ENCODE measurements at regions not wholly inside any gene's neighbourhood (a gene's known extent, or its start where the extent isn't known, plus 50 kb on each side); places are given as distances from the start of the nearest gene placed in this dataset.

DNA sequence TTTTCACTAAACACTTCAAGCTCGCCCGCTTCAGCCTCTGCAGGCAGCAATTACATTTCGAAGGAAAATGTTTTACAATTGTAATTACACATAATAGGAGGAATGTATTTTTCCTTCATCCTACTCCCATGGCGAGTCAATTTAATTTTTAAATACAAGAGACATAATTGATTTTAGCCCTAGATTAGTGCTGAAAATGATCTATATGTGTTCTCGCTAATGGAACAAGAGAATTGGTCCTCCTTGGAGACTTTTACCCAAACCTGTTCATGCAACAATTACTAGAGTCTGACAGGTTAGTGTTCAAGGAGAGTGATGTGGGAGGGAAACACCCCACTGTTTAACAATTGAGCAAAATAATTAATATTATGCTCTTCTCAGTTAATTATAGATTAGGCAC is 509.4 kb upstream of the SETBP1 start:
- no peak for DNase-seq

DNA sequence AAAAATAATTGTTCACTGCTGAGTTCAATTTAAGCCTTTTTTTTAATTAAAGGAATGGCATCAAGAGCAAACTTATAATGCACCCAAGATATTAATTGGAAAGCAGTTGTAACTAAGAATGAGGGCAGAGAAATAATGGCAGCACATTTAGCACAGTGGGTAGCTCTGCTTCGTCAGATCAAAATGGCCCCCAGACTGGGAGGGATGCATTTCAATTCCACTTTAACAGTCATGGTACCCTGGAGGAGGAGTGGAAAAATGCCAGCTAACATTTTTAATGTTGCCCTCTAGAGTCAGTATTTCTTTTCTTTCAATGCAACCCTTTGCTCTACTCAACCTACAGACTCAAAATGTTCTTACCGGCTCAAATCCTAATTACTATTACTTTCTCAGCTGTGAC is 504.8 kb upstream of the SETBP1 start:
- DNase-seq: no peak

DNA sequence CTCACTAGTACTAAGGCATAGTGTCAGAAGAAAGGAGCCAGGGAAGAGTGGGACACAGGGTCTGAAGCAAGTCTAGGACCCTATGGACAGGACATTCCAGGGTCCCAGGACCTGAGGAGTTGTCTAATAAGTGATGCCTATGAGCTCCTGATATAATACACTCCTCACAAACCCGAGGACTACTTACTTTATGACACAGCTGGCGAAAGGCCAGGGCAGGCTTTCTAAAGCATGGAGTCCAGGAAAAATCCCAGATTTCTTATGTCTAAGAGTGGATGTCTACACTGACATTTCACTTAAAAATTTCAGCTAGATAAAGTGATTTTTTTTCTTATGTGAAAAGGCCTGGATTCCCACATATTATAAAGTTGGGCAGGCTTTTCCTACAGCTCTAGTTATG is 502.2 kb upstream of the SETBP1 start:
- no peak for DNase-seq

DNA sequence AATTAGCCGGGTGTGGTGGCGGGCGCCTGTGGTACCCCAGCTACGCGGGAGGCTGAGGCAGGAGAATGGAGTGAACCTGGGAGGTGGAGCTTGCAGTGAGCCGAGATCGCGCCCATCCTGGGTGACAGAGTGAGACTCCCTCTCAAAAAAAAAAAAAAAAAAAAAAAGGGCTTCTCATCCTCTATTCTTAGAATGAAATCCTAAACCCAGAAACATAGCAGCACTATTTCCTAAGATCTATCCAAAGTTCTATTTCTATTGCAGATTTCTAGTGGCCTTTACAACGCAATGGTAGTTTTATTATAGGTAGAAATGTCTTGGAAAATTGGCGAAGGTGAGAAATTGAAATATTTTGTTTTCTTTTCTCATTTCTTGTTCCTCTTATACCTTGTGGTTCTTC is 501.0 kb upstream of the SETBP1 start:
- no peak for DNase-seq

DNA sequence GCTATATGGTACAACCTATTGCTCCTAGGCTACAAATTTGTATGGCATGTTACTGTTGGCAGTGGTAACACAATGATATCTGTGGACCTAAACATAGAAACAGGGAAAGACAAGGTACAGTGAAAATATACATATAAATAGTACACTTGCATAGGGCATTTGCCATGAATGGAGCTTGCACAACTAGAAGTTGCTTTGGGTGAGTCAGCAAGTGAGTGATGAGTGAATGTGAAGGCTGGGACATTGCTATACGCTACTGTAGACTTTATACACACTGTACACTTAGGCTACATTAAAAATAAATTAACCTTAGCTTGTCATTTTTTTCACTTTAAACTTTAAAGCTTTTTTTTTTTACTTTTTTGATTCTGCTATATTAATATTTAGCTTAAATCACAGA is 500.0 kb upstream of the SETBP1 start:
- DNase-seq: no peak

DNA sequence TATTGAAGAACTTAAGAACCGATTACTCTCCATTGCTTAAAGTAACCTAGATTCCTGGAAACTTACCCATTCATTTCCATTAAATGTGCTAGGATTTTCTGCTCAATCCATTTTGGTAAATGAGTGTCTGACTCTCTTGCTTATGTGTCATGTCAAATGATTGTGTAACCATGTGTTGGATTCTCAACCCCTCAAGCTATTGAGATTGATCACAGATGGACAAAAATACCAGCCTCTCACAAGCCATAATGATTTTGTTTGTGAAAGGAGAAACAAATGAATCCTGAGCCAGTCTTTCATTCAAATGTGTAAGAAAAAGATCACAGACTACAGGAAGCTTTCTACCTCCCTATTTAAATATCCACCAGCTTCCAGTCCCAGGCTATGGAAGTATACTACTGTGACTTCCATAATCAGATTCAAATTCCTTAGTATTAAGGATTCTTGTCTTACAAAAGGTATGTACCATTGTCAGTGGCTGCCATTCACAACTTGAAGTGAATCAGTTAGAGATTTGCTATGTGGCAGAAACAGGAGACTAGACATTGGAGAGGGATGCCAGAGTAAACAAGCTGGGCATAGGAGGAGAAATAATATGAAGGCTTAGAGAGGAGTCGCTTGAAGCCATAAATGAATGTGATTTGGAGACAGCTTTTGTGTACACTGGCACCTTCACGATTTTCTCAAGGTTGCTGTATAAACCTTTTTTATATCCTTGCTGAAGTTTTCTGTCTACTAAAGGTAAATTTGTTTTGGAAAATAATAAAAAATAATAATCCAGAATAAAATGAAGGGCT is 498.5 kb upstream of the SETBP1 start:
- DNase-seq: no peak

DNA sequence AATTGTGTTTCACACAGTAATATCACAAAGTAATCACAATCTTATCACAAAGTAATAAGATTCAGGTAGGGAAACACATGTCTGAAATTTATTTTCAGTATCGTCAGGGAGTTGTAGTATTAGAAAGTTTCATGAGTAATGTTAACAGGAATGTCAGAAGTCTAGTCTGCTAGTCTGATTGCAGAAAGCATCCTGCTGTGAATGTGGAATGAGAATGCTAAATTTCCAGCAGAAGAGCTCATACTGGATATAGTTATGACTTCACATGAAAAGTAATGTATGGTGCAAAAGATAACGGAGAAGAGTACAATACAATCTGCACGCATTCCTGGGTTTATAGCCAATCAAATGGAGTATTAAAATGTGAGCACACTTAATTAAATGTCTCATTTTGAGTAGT is 494.7 kb upstream of the SETBP1 start:
- DNase-seq: no peak

DNA sequence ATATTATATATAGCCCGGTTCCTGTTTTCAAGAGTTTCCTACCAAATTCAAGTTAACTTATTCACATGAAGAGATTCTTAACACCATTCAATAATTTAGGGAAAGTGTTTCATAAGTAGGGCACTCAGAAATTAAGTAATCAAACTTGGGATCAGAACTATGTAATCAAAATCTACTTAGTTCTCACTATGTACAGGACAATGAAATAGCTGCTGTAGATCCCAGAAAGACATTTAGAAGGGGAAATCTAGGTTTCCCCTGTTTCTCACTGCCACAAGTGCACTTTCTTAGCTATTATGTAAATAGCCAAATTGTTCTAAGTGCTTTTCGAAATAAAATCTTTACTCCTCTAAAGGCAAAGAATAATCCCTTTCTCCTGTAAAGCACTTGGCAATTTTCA is 493.6 kb upstream of the SETBP1 start:
- no peak for DNase-seq

DNA sequence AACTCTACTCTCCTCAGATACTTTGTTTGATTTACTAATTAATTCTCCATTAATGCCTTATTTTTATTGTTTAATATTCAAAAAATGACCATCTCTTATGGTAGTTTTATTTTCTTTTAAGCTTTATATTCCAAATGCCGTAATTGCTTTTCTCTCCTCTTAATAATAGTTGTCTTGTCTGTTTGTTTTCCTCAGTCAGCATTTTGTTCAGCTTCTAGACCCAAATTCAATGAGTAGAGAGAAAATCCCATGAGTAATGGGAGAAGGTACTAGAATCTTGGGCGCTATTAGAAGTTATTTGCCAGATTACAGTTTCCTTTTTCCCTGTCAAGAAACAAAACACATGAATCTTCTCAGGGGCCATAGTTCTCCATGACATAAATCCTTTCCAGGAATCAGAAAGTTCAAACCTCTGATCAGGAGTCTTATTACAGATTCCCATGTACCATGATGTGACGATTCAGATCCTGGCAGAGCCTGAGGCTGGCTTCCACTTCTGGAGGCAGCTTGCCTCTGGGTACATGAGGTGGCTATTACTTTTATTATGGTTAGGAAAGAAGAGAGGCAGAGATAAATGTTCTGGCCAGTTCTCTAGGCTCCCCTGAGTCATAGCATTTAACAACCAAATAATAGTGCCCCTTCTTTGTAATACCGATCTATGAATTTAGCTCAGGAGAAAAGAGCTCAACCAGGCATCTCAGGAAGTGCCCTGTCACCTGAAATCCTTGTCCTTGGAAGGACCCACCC is 485.1 kb upstream of the SETBP1 start:
- DNase-seq: no peak

DNA sequence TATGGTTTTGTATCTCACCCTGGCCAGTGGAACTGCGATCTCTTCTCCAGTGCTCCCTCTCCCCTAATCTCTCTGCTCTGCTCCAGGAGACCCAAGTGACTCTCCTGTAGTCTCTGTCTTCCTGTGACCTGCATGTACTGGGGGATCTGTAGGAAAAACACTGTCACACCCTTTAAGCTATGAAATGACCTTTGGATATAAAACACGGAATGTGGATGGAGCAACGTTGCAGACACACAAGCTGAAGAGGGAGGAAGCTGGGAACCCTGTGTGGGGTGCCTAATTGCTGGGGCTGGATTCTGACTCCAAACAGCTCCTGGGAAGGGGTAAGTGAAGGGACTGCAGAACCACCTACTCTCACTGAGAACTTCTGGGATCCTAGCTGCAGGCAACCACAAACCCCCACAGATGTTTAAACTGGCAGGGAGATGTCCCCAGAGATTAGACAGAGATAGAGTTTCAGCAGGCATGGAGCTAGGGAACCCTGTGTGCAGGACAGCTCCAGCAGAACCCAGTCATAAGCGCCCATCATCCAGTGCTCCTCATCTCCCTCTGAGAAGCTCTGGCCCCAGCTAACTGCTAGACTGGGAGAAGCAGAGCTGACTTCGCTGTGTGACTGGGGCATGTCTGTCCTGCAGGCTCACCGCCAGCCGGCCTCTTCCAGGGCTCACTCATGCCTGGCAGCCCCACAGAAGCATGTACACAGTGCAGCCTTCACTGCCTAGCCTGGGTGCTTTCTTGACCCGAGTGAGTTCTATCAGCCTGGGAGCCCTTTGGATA is 482.7 kb upstream of the SETBP1 start:
- no peak for DNase-seq

DNA sequence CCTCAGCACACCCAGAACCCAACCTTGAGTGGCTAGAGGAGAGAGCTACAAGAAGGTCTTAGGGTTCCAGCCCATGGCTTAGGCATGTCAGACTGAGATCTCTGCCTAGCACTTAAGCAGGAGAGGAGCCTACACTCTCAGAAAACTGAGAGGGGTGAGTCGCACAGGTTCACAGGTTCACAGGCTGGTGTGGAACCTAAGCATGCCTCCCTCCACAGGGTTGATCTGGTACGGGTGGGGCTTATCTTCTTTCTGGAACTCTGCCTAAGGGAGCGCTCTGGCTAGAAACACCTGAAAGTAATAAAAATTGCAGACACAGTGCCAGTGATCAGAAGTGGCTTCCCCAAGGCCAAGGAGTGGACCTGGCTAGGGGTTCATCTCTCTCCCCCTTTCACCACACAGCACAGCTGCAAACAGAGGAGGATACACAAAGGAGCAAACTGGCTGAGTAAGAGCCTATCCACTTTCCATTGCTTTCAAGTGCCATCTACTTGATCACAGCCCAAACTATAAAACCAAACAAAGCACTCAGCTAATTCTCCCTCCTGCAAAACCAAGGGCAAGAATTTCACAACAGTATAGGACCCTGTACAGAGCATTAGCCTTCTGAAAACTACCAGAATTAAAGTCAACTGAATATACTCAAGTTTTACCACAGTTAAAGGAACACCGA is 481.9 kb upstream of the SETBP1 start:
- no peak for DNase-seq

DNA sequence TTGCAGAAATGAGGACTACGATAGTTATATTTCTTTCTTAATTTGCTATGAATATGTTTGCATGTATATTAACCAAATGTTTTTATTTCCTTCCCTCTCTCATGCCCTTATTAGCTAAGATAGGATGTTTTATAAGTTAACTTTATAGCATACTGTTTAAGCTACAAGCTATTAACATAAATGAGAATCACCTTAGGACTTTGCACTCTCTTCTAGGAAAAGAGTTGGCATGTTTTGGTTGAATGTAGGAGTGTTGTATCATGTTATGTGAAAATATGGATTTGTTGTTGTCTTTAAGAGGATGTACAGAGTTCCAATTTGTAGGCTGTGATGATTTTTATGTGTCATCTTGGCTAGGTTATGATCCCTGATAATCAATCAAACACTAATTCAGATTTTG is 467.4 kb upstream of the SETBP1 start:
- DNase-seq: no peak

DNA sequence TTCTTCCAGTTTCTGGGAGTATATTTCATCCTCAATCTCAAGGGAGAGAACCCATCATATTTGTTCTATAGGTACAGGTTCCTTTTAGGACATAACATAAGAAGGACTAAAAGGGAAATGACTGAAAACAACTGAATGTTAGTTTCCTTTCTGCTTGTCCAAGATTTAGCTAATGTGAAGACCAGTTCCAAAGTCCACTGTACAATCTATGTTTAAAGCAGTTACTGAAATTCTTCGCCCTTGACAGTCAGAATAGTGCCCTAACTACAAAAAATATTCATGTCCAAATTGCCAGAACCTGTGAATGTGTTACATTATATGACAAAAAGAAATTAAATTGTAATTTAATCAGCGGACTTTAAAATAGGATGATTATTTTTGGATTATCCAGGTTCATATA is 466.3 kb upstream of the SETBP1 start:
- DNase-seq: no peak

DNA sequence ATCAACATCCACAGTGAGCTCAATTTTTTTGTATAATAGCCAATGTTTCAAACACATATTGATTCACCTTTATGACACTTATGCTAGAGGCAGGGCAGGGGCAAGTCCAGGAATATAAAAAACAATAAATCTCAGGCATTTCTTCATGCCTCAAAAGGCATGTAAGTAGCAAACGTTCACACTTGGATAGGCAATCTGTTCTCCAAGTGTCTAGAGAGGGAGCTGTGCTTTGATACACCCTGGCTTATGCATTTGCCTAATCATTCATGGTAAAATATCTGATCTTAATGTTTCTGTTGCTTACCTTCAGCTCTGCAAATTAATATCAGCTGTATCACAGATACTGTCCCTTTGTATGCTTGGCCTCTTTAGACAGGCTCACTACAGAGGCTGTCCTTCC is 464.5 kb upstream of the SETBP1 start:
- DNase-seq: no peak

DNA sequence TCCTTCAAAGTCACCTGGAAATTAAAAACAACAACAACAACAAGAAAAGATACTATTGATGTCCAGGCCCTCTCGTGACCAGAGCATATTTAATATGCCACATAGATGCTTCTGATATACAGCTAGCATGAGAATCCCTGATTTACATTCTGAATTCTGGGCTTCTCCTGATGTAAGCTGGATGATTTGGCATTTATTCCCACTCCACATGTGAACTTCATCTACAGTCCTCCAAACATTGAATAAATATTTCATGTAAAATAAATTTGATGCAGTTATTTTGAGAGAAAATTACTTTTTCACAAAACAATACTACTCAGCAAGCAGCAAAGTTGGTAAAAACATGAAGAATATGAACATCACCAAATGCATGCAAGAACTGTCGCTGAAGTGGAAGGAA is 453.2 kb upstream of the SETBP1 start:
- no peak for DNase-seq

DNA sequence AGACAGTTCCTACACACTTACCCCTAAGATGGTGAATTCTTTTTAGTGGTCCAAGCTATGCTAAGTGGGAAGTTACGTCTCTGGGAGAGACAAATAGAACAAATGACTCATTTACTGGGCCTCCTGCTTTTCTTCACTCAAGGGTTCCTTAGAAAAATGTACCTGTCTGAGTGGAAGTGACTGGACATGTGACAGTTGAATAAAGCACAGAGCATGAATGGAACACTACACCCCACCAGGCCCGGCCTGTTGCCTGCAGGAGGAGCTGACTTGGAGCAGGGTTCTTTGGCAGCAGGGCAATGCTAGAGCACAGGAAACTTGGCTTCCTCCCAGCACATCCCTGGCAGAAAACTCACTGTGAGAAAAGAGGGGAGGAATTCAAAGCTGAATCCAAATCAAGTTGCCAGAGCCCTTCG is 451.0 kb upstream of the SETBP1 start:
- DNase-seq: no peak

DNA sequence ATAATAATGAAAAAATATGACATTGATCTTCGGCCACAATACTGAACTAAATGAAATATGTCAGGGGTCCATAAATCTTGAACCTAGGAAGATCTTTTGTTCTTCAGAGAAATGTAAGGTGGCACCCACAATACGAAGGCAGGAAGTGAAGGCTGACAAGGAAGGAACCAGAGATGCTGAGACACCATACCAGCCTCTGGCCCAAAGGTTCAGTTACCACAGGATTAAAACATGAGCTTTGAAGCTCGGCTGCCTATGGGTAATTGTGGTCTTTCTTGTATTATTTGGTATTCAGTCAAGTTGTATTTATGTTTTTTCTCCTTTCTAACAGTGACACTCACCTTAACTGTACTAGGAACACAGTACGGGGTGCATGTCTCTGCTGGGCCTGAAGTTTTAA is 448.8 kb upstream of the SETBP1 start:
- DNase-seq: no peak

DNA sequence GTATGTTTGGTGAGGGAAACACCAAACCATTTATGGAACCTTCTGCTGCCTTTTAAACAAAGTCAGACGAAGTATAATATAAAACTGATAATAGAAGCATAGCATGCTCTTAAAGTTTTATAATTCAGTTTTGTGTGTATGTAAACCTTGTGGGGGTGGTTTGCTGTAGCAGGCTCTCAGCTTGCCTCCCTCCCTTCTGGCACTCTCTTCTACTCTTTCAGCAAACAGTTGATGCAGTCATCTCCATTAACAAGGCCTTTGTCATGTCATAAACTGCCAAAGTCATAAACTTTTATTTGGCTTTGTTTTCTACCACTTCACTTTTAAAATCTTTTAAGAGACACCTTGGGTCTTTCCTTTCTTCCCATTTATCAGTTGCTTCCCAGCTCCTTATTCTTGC is 448.2 kb upstream of the SETBP1 start:
- no peak for DNase-seq

DNA sequence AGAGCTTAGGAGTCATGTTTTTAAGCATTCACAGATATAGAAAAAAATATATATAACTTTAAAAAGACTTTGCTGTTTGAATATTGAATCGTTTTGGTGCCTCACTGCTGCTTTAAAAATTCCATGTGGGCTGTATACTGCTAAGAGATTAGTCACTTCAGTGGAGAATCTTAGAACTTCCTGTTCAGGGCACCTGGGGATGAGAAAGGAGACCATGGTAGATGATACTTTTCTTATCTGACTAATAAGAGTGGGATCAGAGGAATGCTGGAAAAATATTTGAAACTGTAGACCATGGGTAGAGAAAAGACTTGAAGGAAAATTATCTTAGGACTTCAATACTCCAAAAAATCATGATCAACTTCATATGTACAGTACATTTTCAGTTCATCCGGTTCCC is 442.2 kb upstream of the SETBP1 start:
- no peak for DNase-seq

DNA sequence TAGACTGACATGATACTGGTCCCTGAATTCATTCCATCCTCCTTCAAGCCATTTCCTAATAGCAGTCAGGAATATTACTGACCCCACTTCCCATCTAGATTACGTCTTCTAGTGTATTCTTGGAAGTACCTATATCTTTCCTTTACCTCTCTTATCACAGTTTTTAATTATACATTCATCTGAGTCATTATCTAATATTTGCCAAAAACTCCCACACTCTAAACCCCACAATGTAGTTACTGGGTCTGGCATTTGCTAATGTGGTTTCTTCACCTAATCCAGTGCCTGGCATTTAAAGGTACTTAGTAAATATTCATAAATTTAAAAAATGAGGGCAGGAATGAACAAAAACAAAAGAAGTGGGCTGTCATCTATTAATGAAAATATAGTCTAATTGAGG is 441.8 kb upstream of the SETBP1 start:
- DNase-seq: no peak

DNA sequence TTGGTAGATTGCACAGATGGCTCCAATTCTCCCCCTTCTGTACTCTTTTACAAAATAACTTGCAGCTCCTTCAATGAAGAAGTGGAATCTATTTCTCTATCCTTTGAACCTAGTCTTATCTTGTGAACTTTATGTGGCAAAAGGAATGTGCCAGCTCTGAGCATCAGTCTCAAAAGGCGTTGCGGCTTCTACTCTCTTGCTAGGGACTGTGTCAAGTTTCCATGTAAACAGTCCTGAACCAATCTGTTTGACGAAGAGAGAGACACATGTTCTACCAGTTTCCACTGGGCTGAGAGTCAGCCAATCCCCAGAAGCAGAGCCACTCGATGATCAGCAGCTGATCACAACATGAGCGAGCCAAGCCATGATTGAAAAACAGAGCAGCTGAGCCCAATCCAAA is 439.7 kb upstream of the SETBP1 start:
- DNase-seq: no peak

DNA sequence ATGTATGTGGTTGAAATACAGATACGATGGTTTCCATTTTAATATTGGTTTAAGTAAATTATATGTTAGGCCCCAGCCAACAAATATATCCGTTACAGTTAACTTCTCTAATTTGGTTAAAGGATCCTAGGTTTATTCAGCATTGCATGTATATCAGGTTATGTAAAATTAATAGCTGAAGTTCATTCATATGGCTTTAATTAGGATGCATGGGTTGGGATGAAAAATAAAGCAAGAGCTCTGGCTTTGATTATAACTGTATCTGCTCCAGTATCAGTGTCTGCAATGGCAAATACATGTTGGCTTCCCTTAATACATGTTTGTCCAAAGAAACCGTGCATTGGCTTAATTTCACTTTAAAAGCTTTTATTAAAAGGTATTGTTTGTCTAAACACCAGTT is 435.7 kb upstream of the SETBP1 start:
- no peak for DNase-seq

DNA sequence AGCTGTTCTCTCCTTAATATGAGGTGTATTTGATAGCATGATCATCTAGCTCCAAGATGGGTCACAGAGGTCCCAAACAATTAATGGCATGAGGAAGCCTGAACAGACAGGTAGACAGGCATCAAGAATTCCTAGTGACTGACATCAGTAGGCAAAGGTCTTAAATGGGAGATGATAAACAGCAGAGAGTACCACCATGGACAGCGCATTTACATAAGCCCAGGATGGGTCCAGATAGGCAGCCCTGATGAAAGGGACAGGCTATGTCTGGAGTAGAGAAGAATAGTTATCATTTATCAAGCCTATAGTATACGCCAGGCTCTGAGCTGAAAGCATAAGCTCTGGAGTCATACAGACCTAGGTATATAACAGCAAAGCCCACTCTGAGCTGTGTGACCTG is 434.7 kb upstream of the SETBP1 start:
- DNase-seq: no peak

All from stimulated activated CD4-positive, alpha-beta T cell treated with anti-CD3 and anti-CD28 coated beads, Interleukin-1b, Interleukin-23, amount 100 ng/mL, for 48 hours (primary cell).